D721Med (cell line): ENCODE measurements at regions not wholly inside any gene's neighbourhood (a gene's known extent, or its start where the extent isn't known, plus 50 kb on each side); places are given as distances from the start of the nearest gene placed in this dataset.

Source experiments
- DNase-seq: peaks from one replicate; pipeline ENCODE4 v3.0.0; 2011; ENCODE audit warnings: low spot score; ENCODE audit not compliant: insufficient read length
- FAIRE-seq: peaks from 2 replicates; lab custom pipeline; 2011; peaks lifted over from hg19 to GRCh38; lab: Jason Lieb, UNC
- TF ChIP-seq, protein P1 (sequence below): IDR thresholded peaks from 2 replicates; pipeline ENCODE4 v1.5.1; 2012; ENCODE audit warnings: mild to moderate bottlenecking, control low read depth; ENCODE audit not compliant: insufficient read depth; ENCODE audit errors: missing control alignments

- FAIRE-seq (no peak), DNase-seq (no peak)
- TF ChIP-seq, protein P1, sequence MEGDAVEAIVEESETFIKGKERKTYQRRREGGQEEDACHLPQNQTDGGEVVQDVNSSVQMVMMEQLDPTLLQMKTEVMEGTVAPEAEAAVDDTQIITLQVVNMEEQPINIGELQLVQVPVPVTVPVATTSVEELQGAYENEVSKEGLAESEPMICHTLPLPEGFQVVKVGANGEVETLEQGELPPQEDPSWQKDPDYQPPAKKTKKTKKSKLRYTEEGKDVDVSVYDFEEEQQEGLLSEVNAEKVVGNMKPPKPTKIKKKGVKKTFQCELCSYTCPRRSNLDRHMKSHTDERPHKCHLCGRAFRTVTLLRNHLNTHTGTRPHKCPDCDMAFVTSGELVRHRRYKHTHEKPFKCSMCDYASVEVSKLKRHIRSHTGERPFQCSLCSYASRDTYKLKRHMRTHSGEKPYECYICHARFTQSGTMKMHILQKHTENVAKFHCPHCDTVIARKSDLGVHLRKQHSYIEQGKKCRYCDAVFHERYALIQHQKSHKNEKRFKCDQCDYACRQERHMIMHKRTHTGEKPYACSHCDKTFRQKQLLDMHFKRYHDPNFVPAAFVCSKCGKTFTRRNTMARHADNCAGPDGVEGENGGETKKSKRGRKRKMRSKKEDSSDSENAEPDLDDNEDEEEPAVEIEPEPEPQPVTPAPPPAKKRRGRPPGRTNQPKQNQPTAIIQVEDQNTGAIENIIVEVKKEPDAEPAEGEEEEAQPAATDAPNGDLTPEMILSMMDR = no peak
These were observed 450.0 kb downstream of the TFAP2B start for GRCh38 chr6:51268666-51269065.

DNA sequence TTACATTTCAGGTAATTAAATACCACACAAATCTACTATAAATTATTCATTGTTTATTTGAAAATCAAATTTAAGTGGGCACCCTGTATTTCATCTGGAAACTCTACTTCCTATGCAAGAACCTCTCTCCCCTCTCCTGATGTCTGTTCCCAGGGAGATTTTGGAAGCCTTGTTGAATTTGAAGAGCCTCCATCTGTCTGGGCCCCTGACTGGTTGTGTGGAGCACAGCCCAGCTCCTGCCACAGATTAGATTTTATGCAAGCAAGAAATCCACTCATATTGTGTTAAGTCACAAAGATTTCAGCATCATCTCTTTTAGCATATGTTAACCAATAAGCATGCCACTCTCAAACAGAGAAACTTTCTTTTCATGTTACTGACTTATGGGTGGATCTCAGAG lies 451.2 kb downstream of the TFAP2B start:
- FAIRE-seq (no peak), DNase-seq (no peak)
- TF ChIP-seq, protein P1 = no peak

DNA sequence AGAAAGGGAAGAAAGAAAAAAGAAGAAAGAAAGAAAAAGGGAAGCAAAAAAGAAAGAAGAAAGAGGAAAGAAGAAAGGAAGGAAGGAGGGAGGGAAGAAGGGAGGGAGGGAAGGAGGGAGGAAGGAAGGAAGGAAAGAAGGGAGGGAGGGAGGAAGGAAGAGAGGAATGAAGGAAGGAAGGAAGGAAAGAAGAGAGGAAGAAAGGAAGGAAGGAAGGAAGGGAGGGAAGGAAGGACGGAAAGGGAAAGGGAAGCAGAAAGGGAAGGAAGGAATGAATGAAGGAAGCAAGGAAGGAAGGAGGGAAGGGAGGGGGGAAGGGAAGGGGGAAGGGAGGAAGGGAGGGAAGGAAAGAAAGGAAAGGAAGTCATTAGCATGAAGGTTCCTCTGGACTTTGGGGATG lies 452.9 kb downstream of the TFAP2B start:
- no peak for FAIRE-seq
- TF ChIP-seq, protein P1 = no peak
- DNase-seq = no peak

- TF ChIP-seq, protein P1 = no peak
- DNase-seq (no peak), FAIRE-seq (no peak)
These were observed 454.7 kb downstream of the TFAP2B start for GRCh38 chr6:51273228-51273961.

DNA sequence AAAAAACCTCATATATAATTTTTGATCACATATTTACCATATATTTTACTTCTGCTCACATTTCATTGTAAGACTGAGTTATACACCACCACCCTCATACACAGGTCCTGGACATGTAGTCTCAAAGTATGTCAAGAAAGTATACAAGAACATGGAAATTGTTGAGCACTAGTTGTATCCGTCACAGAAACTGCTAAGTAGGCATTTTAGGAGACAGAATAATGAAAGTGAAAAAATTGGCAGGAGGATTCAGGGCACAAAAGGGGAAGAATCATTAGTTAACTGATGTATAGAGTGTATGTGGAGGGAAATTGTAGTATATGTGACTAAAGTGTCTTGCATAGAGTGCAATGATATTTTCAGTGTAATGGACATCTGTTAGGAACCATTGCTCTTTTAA lies 458.8 kb downstream of the TFAP2B start:
- DNase-seq = no peak
- FAIRE-seq = no peak
- TF ChIP-seq, protein P1 = no peak

- FAIRE-seq (no peak), DNase-seq (no peak)
- TF ChIP-seq, protein P1 = no peak
These were observed 463.4 kb downstream of the TFAP2B start for GRCh38 chr6:51282026-51282425.

- FAIRE-seq (no peak), DNase-seq (no peak)
- TF ChIP-seq, protein P1 = no peak
These were observed 465.2 kb downstream of the TFAP2B start for GRCh38 chr6:51283723-51284355.
